Small intestine (tissue), 7 donors: ENCODE measurements at regions not wholly inside any gene's neighbourhood (a gene's known extent, or its start where the extent isn't known, plus 50 kb on each side); places are given as distances from the start of the nearest gene placed in this dataset.

Experiments
- DNase-seq, 2 donors: peaks; one replicate each; pipeline versions ENCODE4 v3.0.0 to v3.0.0-alpha.2; 2013
- FAIRE-seq: peaks from 2 replicates; lab custom pipeline; 2012; peaks lifted over from hg19 to GRCh38; lab: Jason Lieb, UNC
- H3K27ac ChIP-seq, 3 donors: one replicate each; pipeline ENCODE4 v1.5.1; 2013; ENCODE audit warnings: low read length in 2 of 3, mild to moderate bottlenecking in 2 of 3, control low read depth in 1 of 3, inconsistent platforms in 1 of 3, low read depth in 1 of 3, moderate library complexity in 1 of 3
- H3K27me3 ChIP-seq, 3 donors: one replicate each; pipeline ENCODE4 v1.6.1; 2013; ENCODE audit warnings: low read length in 3 of 3, inconsistent platforms in 1 of 3; ENCODE audit not compliant: control insufficient read depth in 3 of 3, insufficient read depth in 3 of 3
- H3K36me3 ChIP-seq, 3 donors: one replicate each; pipeline ENCODE4 v1.6.1; 2013; ENCODE audit warnings: low read length in 3 of 3, inconsistent platforms in 1 of 3, low read depth in 1 of 3, mild to moderate bottlenecking in 1 of 3, moderate library complexity in 1 of 3; ENCODE audit not compliant: control insufficient read depth in 3 of 3, insufficient read depth in 2 of 3
- H3K4me1 ChIP-seq, 3 donors: one replicate each; pipeline ENCODE4 v1.6.1; 2013; ENCODE audit warnings: low read length in 2 of 3, inconsistent platforms in 1 of 3, low read depth in 1 of 3, mild to moderate bottlenecking in 1 of 3, moderate library complexity in 1 of 3; ENCODE audit not compliant: control insufficient read depth in 3 of 3, insufficient read depth in 2 of 3
- H3K4me3 ChIP-seq, 3 donors: one replicate each; pipeline ENCODE4 v1.5.1; 2013; ENCODE audit warnings: low read length in 3 of 3, control low read depth in 1 of 3, inconsistent platforms in 1 of 3, low read depth in 1 of 3, mild to moderate bottlenecking in 1 of 3, moderate library complexity in 1 of 3
- H3K9me3 ChIP-seq, 2 donors: one replicate each; pipeline ENCODE4 v1.6.1; 2013; ENCODE audit warnings: low read depth in 1 of 2, low read length in 1 of 2; ENCODE audit not compliant: control insufficient read depth in 2 of 2, insufficient read depth in 1 of 2
- WGBS, 3 donors: extraction: QIAGEN DNeasy Blood & Tissue Kit; methylation state at CpG; one replicate each; pipeline ENCODE4 v1.1.7; 2013; 5-methylcytosine and 5-hydroxymethylcytosine counted together
- donor health status: healthy with polysubstance abuse.
- donor health status: control.
- donor health status: control.
- donor health status: Bipolar disorder and iron deficiency.
- donor health status: healthy.

- Histone ChIP-seq H3K27ac (no peak overlapping the region), H3K4me1 (no peaks in the 10 kb centered on the region), H3K9me3 (no peaks in the 10 kb centered on the region), H3K36me3 (no peaks in the 10 kb centered on the region), H3K27me3 (no peaks in the 10 kb centered on the region), H3K4me3 (no peak overlapping the region)
- DNase-seq (no peak), FAIRE-seq (no peak)
- 41 to 77% (median 60%) methylated on average over 3 of the region's 3 CpGs for WGBS, 3 donors
These were observed 254.8 kb upstream of the TMCO5A start for GRCh38 chr15:37679627-37680026.

GRCh38 chr15:37682304-37682703 lies 252.1 kb upstream of the TMCO5A start:
- Histone ChIP-seq H3K9me3 (no peaks in the 10 kb centered on the region), H3K4me1 (no peaks in the 10 kb centered on the region), H3K27me3 (no peaks in the 10 kb centered on the region), H3K36me3 (no peaks in the 10 kb centered on the region), H3K27ac (no peak overlapping the region), H3K4me3 (no peak overlapping the region)
- peak; percentile 2 to 26 for DNase-seq
- 33 to 69% (median 47%) methylated on average over 4 of the region's 4 CpGs for WGBS, 3 donors
- no peak for FAIRE-seq

GRCh38 chr15:37691911-37692310 lies 242.5 kb upstream of the TMCO5A start:
- FAIRE-seq: no peak
- no peak for DNase-seq
- H3K9me3 ChIP-seq: no peaks in the 10 kb centered on the region
- 75 to 84% (median 80%) methylated on average over 4 of the region's 4 CpGs for WGBS, 3 donors
- no peak overlapping the region for H3K27ac ChIP-seq
- H3K36me3 ChIP-seq: no peaks in the 10 kb centered on the region
- H3K4me1 ChIP-seq: no peaks in the 10 kb centered on the region
- no peak overlapping the region for H3K4me3 ChIP-seq
- H3K27me3 ChIP-seq: no peaks in the 10 kb centered on the region

GRCh38 chr15:37693926-37694325 lies 240.5 kb upstream of the TMCO5A start:
- H3K4me1 ChIP-seq: no peaks in the 10 kb centered on the region
- 85 to 90% (median 86%) methylated on average over 3 of the region's 3 CpGs for WGBS, 3 donors

GRCh38 chr15:37695719-37696118 lies 238.7 kb upstream of the TMCO5A start:
- Histone ChIP-seq H3K4me3 (no peak overlapping the region), H3K36me3 (no peaks in the 10 kb centered on the region), H3K27ac (no peak overlapping the region), H3K4me1 (no peaks in the 10 kb centered on the region), H3K27me3 (no peaks in the 10 kb centered on the region), H3K9me3 (no peaks in the 10 kb centered on the region)
- FAIRE-seq: no peak
- no peak for DNase-seq

More at GRCh38 chr15:37693926-37694325, 240.5 kb upstream of the TMCO5A start:
- H3K36me3 ChIP-seq: no peaks in the 10 kb centered on the region
- FAIRE-seq: no peak
- no peak overlapping the region for H3K27ac ChIP-seq
- no peaks in the 10 kb centered on the region for H3K9me3 ChIP-seq
- H3K4me3 ChIP-seq: no peak overlapping the region
- no peaks in the 10 kb centered on the region for H3K27me3 ChIP-seq
- no peak for DNase-seq

GRCh38 chr15:37698679-37699078 lies 235.8 kb upstream of the TMCO5A start:
- DNase-seq (peak in 1 of 2 donors; percentile 16), FAIRE-seq (no peak)
- WGBS, 3 donors: 86 to 90% (median 87%) methylated on average over 3 of the region's 3 CpGs
- Histone ChIP-seq H3K27ac (no peak overlapping the region), H3K27me3 (no peaks in the 10 kb centered on the region), H3K4me3 (no peak overlapping the region), H3K4me1 (no peaks in the 10 kb centered on the region), H3K9me3 (no peaks in the 10 kb centered on the region), H3K36me3 (no peaks in the 10 kb centered on the region)

- H3K27me3 ChIP-seq: no peaks in the 10 kb centered on the region
- H3K36me3 ChIP-seq: no peaks in the 10 kb centered on the region
- DNase-seq (no peak), FAIRE-seq (no peak)
- WGBS, 3 donors: 82 to 92% (median 92%) methylated on average over 1 of the region's 1 CpG
- no peak overlapping the region for H3K4me3 ChIP-seq
- no peak overlapping the region for H3K27ac ChIP-seq
- no peaks in the 10 kb centered on the region for H3K4me1 ChIP-seq
- H3K9me3 ChIP-seq: no peaks in the 10 kb centered on the region
These were observed 233.2 kb upstream of the TMCO5A start for GRCh38 chr15:37701230-37701629.

GRCh38 chr15:37709669-37710068 lies 224.8 kb upstream of the TMCO5A start:
- Histone ChIP-seq H3K9me3 (peaks cover 0 to 5% of the 10 kb centered on the region in 2 donors), H3K27me3 (peaks cover 0 to 2% (median 0%) of the 10 kb centered on the region in 3 donors), H3K36me3 (no peaks in the 10 kb centered on the region), H3K4me3 (no peak overlapping the region), H3K27ac (no peak overlapping the region), H3K4me1 (no peaks in the 10 kb centered on the region)
- DNase-seq: no peak
- no peak for FAIRE-seq
- 29 to 67% (median 54%) methylated on average over 1 of the region's 1 CpG for WGBS, 3 donors

- H3K27me3 ChIP-seq: no peaks in the 10 kb centered on the region
- WGBS, 3 donors: 70 to 84% (median 74%) methylated on average over 1 of the region's 1 CpG
- no peaks in the 10 kb centered on the region for H3K4me1 ChIP-seq
- FAIRE-seq: no peak
- no peak for DNase-seq
- H3K36me3 ChIP-seq: no peaks in the 10 kb centered on the region
- peaks cover 0 to 5% of the 10 kb centered on the region in 2 donors for H3K9me3 ChIP-seq
- no peak overlapping the region for H3K27ac ChIP-seq
- H3K4me3 ChIP-seq: no peak overlapping the region
These were observed 219.3 kb upstream of the TMCO5A start for GRCh38 chr15:37715101-37715500.
